ENCODE measurements at regions not wholly inside any gene's neighbourhood (a gene's known extent, or its start where the extent isn't known, plus 50 kb on each side); places are given as distances from the start of the nearest gene placed in this dataset.

DNA sequence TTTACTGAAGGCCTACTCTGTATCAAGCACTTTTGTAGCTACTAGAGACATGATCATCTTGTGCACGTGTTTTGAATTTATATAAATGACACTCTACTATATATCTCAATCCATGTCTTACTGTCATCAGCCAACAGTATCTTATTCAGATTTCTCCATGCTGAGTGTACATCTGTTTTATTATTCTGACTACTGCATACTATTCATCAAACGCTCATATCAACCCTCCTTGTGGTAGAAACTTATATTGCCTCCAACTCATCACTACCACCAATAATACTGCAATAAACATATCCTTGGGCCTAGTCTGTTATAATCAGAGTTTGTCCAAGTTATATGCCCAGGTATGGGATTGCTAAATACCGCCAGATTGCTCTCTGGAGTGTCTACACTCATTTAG, 81.6 kb upstream of the IRF2BP2 start:
- TF ChIP-seq, protein P1, sequence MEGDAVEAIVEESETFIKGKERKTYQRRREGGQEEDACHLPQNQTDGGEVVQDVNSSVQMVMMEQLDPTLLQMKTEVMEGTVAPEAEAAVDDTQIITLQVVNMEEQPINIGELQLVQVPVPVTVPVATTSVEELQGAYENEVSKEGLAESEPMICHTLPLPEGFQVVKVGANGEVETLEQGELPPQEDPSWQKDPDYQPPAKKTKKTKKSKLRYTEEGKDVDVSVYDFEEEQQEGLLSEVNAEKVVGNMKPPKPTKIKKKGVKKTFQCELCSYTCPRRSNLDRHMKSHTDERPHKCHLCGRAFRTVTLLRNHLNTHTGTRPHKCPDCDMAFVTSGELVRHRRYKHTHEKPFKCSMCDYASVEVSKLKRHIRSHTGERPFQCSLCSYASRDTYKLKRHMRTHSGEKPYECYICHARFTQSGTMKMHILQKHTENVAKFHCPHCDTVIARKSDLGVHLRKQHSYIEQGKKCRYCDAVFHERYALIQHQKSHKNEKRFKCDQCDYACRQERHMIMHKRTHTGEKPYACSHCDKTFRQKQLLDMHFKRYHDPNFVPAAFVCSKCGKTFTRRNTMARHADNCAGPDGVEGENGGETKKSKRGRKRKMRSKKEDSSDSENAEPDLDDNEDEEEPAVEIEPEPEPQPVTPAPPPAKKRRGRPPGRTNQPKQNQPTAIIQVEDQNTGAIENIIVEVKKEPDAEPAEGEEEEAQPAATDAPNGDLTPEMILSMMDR (tag by site-specific recombination; IDR thresholded peaks at IDR 0.05), result no peak
- TF ChIP-seq BCL11B (tag by site-specific recombination; IDR thresholded peaks at IDR 0.05; ENCODE audit: low read depth), result no peak
- no peak for TF ChIP-seq SALL2 (tag by site-specific recombination; IDR thresholded peaks at IDR 0.05; ENCODE audit: borderline replicate concordance)
- no peak for TF ChIP-seq ZNF621 (tag by site-specific recombination; IDR thresholded peaks at IDR 0.05)
- no peak for TF ChIP-seq ZNF521 (tag by site-specific recombination; IDR thresholded peaks at IDR 0.05)
- no peak for TF ChIP-seq ZNF239 (tag by site-specific recombination; IDR thresholded peaks at IDR 0.05)
- no peak for TF ChIP-seq ZNF548 (tag by site-specific recombination; IDR thresholded peaks at IDR 0.05)
- TF ChIP-seq, protein P2, sequence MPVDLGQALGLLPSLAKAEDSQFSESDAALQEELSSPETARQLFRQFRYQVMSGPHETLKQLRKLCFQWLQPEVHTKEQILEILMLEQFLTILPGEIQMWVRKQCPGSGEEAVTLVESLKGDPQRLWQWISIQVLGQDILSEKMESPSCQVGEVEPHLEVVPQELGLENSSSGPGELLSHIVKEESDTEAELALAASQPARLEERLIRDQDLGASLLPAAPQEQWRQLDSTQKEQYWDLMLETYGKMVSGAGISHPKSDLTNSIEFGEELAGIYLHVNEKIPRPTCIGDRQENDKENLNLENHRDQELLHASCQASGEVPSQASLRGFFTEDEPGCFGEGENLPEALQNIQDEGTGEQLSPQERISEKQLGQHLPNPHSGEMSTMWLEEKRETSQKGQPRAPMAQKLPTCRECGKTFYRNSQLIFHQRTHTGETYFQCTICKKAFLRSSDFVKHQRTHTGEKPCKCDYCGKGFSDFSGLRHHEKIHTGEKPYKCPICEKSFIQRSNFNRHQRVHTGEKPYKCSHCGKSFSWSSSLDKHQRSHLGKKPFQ (tag by site-specific recombination; IDR thresholded peaks at IDR 0.05), result no peak
- no peak for TF ChIP-seq ZNF660 (tag by site-specific recombination; IDR thresholded peaks at IDR 0.05)
- no peak for TF ChIP-seq ZEB2 (tag by site-specific recombination; IDR thresholded peaks at IDR 0.05)
- TF ChIP-seq ZSCAN30 (tag by site-specific recombination; IDR thresholded peaks at IDR 0.05), result no peak
- TF ChIP-seq SP2 (tag by site-specific recombination; IDR thresholded peaks at IDR 0.05), result no peak

Measured in HEK293 (cell line).